Activated CD8-positive, alpha-beta memory T cell treated with anti-CD3 and anti-CD28 coated beads for 24 hours (primary cell): ENCODE measurements at regions not wholly inside any gene's neighbourhood (a gene's known extent, or its start where the extent isn't known, plus 50 kb on each side); places are given as distances from the start of the nearest gene placed in this dataset.

Experiments
- DNase-seq: peaks from one replicate; pipeline ENCODE4 v3.0.0-alpha.2; 2020

GRCh38 chr1:82707681-82708080, 906.9 kb downstream of the ADGRL2 start:
- no peak for DNase-seq

- no peak for DNase-seq
Measured at GRCh38 chr1:82706741-82707140, 906.0 kb downstream of the ADGRL2 start.

GRCh38 chr1:82704966-82705365, 904.2 kb downstream of the ADGRL2 start:
- no peak for DNase-seq

- no peak for DNase-seq
Measured at GRCh38 chr1:82704393-82704792, 903.7 kb downstream of the ADGRL2 start.

- DNase-seq = no peak
Measured at GRCh38 chr1:82703951-82704350, 903.2 kb downstream of the ADGRL2 start.

GRCh38 chr1:82700476-82700875, 899.7 kb downstream of the ADGRL2 start:
- no peak for DNase-seq

- DNase-seq = no peak
Measured at GRCh38 chr1:82697965-82698364, 897.2 kb downstream of the ADGRL2 start.

- DNase-seq = no peak
Measured at GRCh38 chr1:82695443-82695842, 894.7 kb downstream of the ADGRL2 start.

- no peak for DNase-seq
Measured at GRCh38 chr1:82690411-82690810, 889.7 kb downstream of the ADGRL2 start.

- no peak for DNase-seq
Measured at GRCh38 chr1:82689217-82689616, 888.5 kb downstream of the ADGRL2 start.

- DNase-seq = no peak
Measured at GRCh38 chr1:82686774-82687173, 886.0 kb downstream of the ADGRL2 start.

GRCh38 chr1:82646888-82647287, 846.2 kb downstream of the ADGRL2 start:
- no peak for DNase-seq

GRCh38 chr1:82646336-82646735, 845.6 kb downstream of the ADGRL2 start:
- no peak for DNase-seq

GRCh38 chr1:82644186-82644915, 843.6 kb downstream of the ADGRL2 start:
- DNase-seq = no peak

GRCh38 chr1:82640352-82640751, 839.6 kb downstream of the ADGRL2 start:
- no peak for DNase-seq

GRCh38 chr1:82634266-82634665, 833.5 kb downstream of the ADGRL2 start:
- DNase-seq = no peak

GRCh38 chr1:82632155-82632554, 831.4 kb downstream of the ADGRL2 start:
- no peak for DNase-seq

GRCh38 chr1:82628887-82629286, 828.2 kb downstream of the ADGRL2 start:
- no peak for DNase-seq

- DNase-seq = no peak
Measured at GRCh38 chr1:82625537-82625936, 824.8 kb downstream of the ADGRL2 start.

- no peak for DNase-seq
Measured at GRCh38 chr1:82621076-82621475, 820.3 kb downstream of the ADGRL2 start.

GRCh38 chr1:82614090-82614489, 813.4 kb downstream of the ADGRL2 start:
- no peak for DNase-seq

- no peak for DNase-seq
Measured at GRCh38 chr1:82612986-82613385, 812.3 kb downstream of the ADGRL2 start.

GRCh38 chr1:82606546-82606945, 805.8 kb downstream of the ADGRL2 start:
- no peak for DNase-seq

GRCh38 chr1:82604524-82604923, 803.8 kb downstream of the ADGRL2 start:
- no peak for DNase-seq

GRCh38 chr1:82600314-82600713, 799.6 kb downstream of the ADGRL2 start:
- DNase-seq = no peak
